ENCODE measurements at regions not wholly inside any gene's neighbourhood (a gene's known extent, or its start where the extent isn't known, plus 50 kb on each side); places are given as distances from the start of the nearest gene placed in this dataset.

DNA sequence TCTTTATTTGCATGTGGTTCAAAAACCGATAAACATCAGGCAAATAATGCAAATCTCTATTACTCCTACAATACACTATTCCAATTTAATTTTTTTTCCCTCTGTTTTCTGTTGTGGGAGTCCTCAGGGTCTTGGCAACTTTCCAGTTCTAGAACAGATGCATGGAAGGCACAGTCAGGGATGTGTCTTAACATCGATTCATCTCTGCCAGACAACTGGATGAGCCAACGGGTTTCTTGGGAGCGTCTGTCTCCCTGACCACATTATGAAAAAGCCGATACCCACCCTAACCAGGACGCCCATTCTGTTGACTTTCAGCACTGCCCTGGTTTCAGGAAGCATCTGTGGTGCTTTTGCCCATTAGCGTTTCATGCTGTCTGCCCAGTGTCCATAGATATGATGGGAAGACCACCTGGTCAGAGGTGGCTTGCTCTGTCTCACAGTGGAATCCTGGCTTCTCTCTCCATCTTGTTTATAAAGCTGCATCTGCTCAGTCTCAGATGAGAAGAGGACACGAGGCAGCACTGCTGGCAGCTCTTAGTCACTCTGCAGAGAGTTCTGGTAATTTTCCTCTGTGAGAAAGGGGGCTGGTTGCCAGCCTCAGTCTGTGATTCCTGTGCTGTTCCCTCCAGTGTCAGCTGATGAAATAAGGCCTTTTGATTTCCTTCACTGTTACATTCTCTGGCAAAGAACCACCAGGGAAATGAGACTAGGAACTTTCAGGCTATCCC, 57.9 kb upstream of the KCNE4 start:
- H4K20me1 ChIP-seq (ENCODE audit: insufficient read depth) = no peaks in the 10 kb centered on the region
- H3K27ac ChIP-seq (ENCODE audit: low read length) = no peak overlapping the region
- no peaks in the 10 kb centered on the region for H3K79me2 ChIP-seq (replicated peaks; ENCODE audit: insufficient read depth, low read length)
- no peak overlapping the region for H3K4me3 ChIP-seq (ENCODE audit: low read length)
- no peaks in the 10 kb centered on the region for H3K9me3 ChIP-seq (ENCODE audit: low read length)
- H2AFZ ChIP-seq (ENCODE audit: low read depth, low read length) = no peak overlapping the region
- H3F3A ChIP-seq (ENCODE audit: insufficient read depth, low read length, poor library complexity, severe bottlenecking) = no peaks in the 10 kb centered on the region
- H3K27me3 ChIP-seq (ENCODE audit: insufficient read depth, low read depth, low read length) = no peaks in the 10 kb centered on the region
- H3K9ac ChIP-seq (ENCODE audit: low read length) = no peak overlapping the region
- H3K36me3 ChIP-seq (ENCODE audit: insufficient read depth, low read length) = no peaks in the 10 kb centered on the region
- H3K4me2 ChIP-seq (ENCODE audit: low read length) = no peak overlapping the region
- TF ChIP-seq EP300 (conservative IDR thresholded peaks at IDR 0.05; ENCODE audit: poor library complexity, severe bottlenecking) (no peak), MXI1 (conservative IDR thresholded peaks at IDR 0.05; ENCODE audit: poor library complexity, severe bottlenecking) (no peak), SMC3 (conservative IDR thresholded peaks at IDR 0.05; ENCODE audit: poor library complexity) (no peak), POLR2AphosphoS5 (IDR thresholded peaks at IDR 0.05) (no peak), EZH2 (IDR thresholded peaks at IDR 0.05; ENCODE audit: borderline replicate concordance, insufficient read depth, low read length, poor library complexity, severe bottlenecking) (no peak)
- TF ChIP-seq, protein P1, sequence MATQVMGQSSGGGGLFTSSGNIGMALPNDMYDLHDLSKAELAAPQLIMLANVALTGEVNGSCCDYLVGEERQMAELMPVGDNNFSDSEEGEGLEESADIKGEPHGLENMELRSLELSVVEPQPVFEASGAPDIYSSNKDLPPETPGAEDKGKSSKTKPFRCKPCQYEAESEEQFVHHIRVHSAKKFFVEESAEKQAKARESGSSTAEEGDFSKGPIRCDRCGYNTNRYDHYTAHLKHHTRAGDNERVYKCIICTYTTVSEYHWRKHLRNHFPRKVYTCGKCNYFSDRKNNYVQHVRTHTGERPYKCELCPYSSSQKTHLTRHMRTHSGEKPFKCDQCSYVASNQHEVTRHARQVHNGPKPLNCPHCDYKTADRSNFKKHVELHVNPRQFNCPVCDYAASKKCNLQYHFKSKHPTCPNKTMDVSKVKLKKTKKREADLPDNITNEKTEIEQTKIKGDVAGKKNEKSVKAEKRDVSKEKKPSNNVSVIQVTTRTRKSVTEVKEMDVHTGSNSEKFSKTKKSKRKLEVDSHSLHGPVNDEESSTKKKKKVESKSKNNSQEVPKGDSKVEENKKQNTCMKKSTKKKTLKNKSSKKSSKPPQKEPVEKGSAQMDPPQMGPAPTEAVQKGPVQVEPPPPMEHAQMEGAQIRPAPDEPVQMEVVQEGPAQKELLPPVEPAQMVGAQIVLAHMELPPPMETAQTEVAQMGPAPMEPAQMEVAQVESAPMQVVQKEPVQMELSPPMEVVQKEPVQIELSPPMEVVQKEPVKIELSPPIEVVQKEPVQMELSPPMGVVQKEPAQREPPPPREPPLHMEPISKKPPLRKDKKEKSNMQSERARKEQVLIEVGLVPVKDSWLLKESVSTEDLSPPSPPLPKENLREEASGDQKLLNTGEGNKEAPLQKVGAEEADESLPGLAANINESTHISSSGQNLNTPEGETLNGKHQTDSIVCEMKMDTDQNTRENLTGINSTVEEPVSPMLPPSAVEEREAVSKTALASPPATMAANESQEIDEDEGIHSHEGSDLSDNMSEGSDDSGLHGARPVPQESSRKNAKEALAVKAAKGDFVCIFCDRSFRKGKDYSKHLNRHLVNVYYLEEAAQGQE (IDR thresholded peaks at IDR 0.05; ENCODE audit: borderline replicate concordance) = no peak
- TF ChIP-seq, protein P2, sequence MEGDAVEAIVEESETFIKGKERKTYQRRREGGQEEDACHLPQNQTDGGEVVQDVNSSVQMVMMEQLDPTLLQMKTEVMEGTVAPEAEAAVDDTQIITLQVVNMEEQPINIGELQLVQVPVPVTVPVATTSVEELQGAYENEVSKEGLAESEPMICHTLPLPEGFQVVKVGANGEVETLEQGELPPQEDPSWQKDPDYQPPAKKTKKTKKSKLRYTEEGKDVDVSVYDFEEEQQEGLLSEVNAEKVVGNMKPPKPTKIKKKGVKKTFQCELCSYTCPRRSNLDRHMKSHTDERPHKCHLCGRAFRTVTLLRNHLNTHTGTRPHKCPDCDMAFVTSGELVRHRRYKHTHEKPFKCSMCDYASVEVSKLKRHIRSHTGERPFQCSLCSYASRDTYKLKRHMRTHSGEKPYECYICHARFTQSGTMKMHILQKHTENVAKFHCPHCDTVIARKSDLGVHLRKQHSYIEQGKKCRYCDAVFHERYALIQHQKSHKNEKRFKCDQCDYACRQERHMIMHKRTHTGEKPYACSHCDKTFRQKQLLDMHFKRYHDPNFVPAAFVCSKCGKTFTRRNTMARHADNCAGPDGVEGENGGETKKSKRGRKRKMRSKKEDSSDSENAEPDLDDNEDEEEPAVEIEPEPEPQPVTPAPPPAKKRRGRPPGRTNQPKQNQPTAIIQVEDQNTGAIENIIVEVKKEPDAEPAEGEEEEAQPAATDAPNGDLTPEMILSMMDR (IDR thresholded peaks at IDR 0.05; ENCODE audit: poor library complexity, severe bottlenecking) = no peak
- no peaks in the 10 kb centered on the region for H3K9me2 ChIP-seq (ENCODE audit: insufficient read depth, low read length)

DNA sequence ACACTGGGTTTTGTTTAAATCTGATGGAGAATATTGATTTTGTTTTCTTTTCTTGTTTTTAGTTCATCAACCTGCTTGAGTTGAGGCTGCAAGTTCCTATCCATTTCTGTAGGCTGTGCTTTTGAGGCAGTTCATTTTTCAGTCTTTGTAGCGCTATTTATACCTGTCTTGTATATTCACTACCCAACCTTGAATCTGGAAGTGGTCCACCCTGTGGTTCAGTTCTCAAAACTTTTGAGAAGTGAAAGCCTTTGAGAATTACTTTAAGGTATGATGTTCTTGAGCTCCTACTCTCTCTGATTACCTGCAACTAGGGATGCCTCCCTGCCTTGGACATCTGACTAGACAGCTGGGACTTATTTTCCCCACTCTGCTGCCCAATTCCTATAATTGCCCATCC, 53.5 kb upstream of the KCNE4 start:
- Histone ChIP-seq H3K36me3 (ENCODE audit: insufficient read depth, low read length) (no peaks in the 10 kb centered on the region), H3K9me2 (ENCODE audit: insufficient read depth, low read length) (no peaks in the 10 kb centered on the region), H3K9ac (ENCODE audit: low read length) (no peak overlapping the region), H3K4me3 (ENCODE audit: low read length) (no peak overlapping the region), H3K79me2 (replicated peaks; ENCODE audit: insufficient read depth, low read length) (no peaks in the 10 kb centered on the region), H3K27ac (ENCODE audit: low read length) (no peak overlapping the region), H3K4me2 (ENCODE audit: low read length) (no peak overlapping the region), H3K9me3 (ENCODE audit: low read length) (no peaks in the 10 kb centered on the region), H2AFZ (ENCODE audit: low read depth, low read length) (no peak overlapping the region), H3K27me3 (ENCODE audit: insufficient read depth, low read depth, low read length) (no peaks in the 10 kb centered on the region), H3F3A (ENCODE audit: insufficient read depth, low read length, poor library complexity, severe bottlenecking) (no peaks in the 10 kb centered on the region), H4K20me1 (ENCODE audit: insufficient read depth) (no peaks in the 10 kb centered on the region)
- TF ChIP-seq TAF1 (IDR thresholded peaks at IDR 0.05; ENCODE audit: low read depth) = no peak
- TF ChIP-seq RAD21 (conservative IDR thresholded peaks at IDR 0.05) = no peak
- TF ChIP-seq, protein P1 (IDR thresholded peaks at IDR 0.05; ENCODE audit: borderline replicate concordance) = no peak
- TF ChIP-seq POLR2AphosphoS5 (IDR thresholded peaks at IDR 0.05) = no peak
- TF ChIP-seq, protein P2 (IDR thresholded peaks at IDR 0.05; ENCODE audit: poor library complexity, severe bottlenecking) = no peak
- TF ChIP-seq SMC3 (conservative IDR thresholded peaks at IDR 0.05; ENCODE audit: poor library complexity) = no peak
- TF ChIP-seq EZH2 (IDR thresholded peaks at IDR 0.05; ENCODE audit: borderline replicate concordance, insufficient read depth, low read length, poor library complexity, severe bottlenecking) = no peak
- no peak for TF ChIP-seq MXI1 (conservative IDR thresholded peaks at IDR 0.05; ENCODE audit: poor library complexity, severe bottlenecking)
- TF ChIP-seq EP300 (conservative IDR thresholded peaks at IDR 0.05; ENCODE audit: poor library complexity, severe bottlenecking) = no peak

Measured in neural cell (in vitro differentiated cells).